ENCODE measurements at regions not wholly inside any gene's neighbourhood (a gene's known extent, or its start where the extent isn't known, plus 50 kb on each side); places are given as distances from the start of the nearest gene placed in this dataset.

DNA sequence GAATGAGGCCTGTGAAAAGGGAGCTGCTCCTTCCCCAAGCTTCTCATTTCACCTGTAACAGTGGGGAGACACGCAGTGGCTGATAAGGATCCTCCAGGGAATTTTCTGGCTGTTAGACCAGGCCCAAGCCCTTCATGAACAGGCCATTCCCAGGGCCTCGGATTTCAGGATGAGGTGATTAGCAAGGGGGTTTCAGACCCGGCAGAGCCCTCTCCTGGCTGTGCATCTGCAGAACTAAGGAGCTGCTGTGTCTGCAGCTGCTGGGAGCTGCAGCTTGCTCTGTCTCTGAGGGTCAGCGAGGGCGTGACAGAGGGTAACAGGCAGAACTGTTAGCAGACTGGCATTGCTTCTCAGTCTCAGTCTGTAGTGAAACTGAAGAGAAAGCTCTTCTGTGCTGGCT, 110.4 kb downstream of the KCNA5 start:
- Histone ChIP-seq H3K27ac (no peak overlapping the region), H3K4me2 (no peak overlapping the region), H4K20me1 (ENCODE audit: insufficient read depth, poor library complexity, severe bottlenecking) (no peaks in the 10 kb centered on the region), H2AFZ (no peak overlapping the region), H3K79me2 (no peaks in the 10 kb centered on the region), H3K9me2 (replicated peaks; ENCODE audit: insufficient read depth) (no peaks in the 10 kb centered on the region), H3K27me3 (peaks cover 3% of the 10 kb centered on the region), H3K36me3 (replicated peaks; ENCODE audit: insufficient read depth, low read depth) (no peaks in the 10 kb centered on the region), H3K9me3 (ENCODE audit: low read depth) (no peaks in the 10 kb centered on the region), H3K4me1 (ENCODE audit: insufficient read depth) (no peaks in the 10 kb centered on the region), H3K4me3 (no peak overlapping the region)
- DNase-seq (ENCODE audit: low spot score), result no peak
- TF ChIP-seq, protein P1, sequence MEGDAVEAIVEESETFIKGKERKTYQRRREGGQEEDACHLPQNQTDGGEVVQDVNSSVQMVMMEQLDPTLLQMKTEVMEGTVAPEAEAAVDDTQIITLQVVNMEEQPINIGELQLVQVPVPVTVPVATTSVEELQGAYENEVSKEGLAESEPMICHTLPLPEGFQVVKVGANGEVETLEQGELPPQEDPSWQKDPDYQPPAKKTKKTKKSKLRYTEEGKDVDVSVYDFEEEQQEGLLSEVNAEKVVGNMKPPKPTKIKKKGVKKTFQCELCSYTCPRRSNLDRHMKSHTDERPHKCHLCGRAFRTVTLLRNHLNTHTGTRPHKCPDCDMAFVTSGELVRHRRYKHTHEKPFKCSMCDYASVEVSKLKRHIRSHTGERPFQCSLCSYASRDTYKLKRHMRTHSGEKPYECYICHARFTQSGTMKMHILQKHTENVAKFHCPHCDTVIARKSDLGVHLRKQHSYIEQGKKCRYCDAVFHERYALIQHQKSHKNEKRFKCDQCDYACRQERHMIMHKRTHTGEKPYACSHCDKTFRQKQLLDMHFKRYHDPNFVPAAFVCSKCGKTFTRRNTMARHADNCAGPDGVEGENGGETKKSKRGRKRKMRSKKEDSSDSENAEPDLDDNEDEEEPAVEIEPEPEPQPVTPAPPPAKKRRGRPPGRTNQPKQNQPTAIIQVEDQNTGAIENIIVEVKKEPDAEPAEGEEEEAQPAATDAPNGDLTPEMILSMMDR (IDR thresholded peaks at IDR 0.05; ENCODE audit: poor library complexity), result no peak
- TF ChIP-seq EZH2 (IDR thresholded peaks at IDR 0.05; ENCODE audit: borderline replicate concordance) (no peak), EZH2phosphoT487 (IDR thresholded peaks at IDR 0.05; ENCODE audit: low read depth, severe bottlenecking, unreplicated experiment) (no peak)
- 59% methylated on average over 5 of the region's 5 CpGs for WGBS (ENCODE audit: low lambda C conversion rate, missing lambda C conversion rate)

- no peaks in the 10 kb centered on the region for H3K79me2 ChIP-seq
- TF ChIP-seq, protein P1 (IDR thresholded peaks at IDR 0.05; ENCODE audit: poor library complexity), result no peak
- TF ChIP-seq EZH2phosphoT487 (IDR thresholded peaks at IDR 0.05; ENCODE audit: low read depth, severe bottlenecking, unreplicated experiment) (no peak), EZH2 (IDR thresholded peaks at IDR 0.05; ENCODE audit: borderline replicate concordance) (no peak)
- no peaks in the 10 kb centered on the region for H3K4me1 ChIP-seq (ENCODE audit: insufficient read depth)
- no peaks in the 10 kb centered on the region for H4K20me1 ChIP-seq (ENCODE audit: insufficient read depth, poor library complexity, severe bottlenecking)
- H3K36me3 ChIP-seq (replicated peaks; ENCODE audit: insufficient read depth, low read depth), result no peaks in the 10 kb centered on the region
- no peak overlapping the region for H2AFZ ChIP-seq
- H3K9me3 ChIP-seq (ENCODE audit: low read depth), result no peaks in the 10 kb centered on the region
- WGBS (ENCODE audit: low lambda C conversion rate, missing lambda C conversion rate), result 90% methylated on average over 9 of the region's 9 CpGs
- H3K4me2 ChIP-seq, result no peak overlapping the region
- peaks cover 3% of the 10 kb centered on the region for H3K27me3 ChIP-seq
- H3K27ac ChIP-seq, result no peak overlapping the region
- H3K4me3 ChIP-seq, result no peak overlapping the region
- no peaks in the 10 kb centered on the region for H3K9me2 ChIP-seq (replicated peaks; ENCODE audit: insufficient read depth)
- DNase-seq (ENCODE audit: low spot score), result no peak
Observed at GRCh38 chr12:5155866-5156265, 112.2 kb downstream of the KCNA5 start.

GRCh38 chr12:5160827-5161226, 117.1 kb downstream of the KCNA5 start:
- Histone ChIP-seq H2AFZ (no peak overlapping the region), H3K4me1 (ENCODE audit: insufficient read depth) (no peaks in the 10 kb centered on the region), H3K9me3 (ENCODE audit: low read depth) (no peaks in the 10 kb centered on the region), H3K79me2 (no peaks in the 10 kb centered on the region), H3K9me2 (replicated peaks; ENCODE audit: insufficient read depth) (no peaks in the 10 kb centered on the region), H3K36me3 (replicated peaks; ENCODE audit: insufficient read depth, low read depth) (no peaks in the 10 kb centered on the region), H4K20me1 (ENCODE audit: insufficient read depth, poor library complexity, severe bottlenecking) (no peaks in the 10 kb centered on the region), H3K4me3 (no peak overlapping the region), H3K27me3 (peaks cover 6% of the 10 kb centered on the region), H3K4me2 (no peak overlapping the region), H3K27ac (no peak overlapping the region)
- no peak for DNase-seq (ENCODE audit: low spot score)
- WGBS (ENCODE audit: low lambda C conversion rate, missing lambda C conversion rate), result 90% methylated on average over 1 of the region's 1 CpG
- TF ChIP-seq, protein P1 (IDR thresholded peaks at IDR 0.05; ENCODE audit: poor library complexity), result no peak
- TF ChIP-seq EZH2phosphoT487 (IDR thresholded peaks at IDR 0.05; ENCODE audit: low read depth, severe bottlenecking, unreplicated experiment) (no peak), EZH2 (IDR thresholded peaks at IDR 0.05; ENCODE audit: borderline replicate concordance) (no peak)

- Histone ChIP-seq H3K9me2 (replicated peaks; ENCODE audit: insufficient read depth) (no peaks in the 10 kb centered on the region), H4K20me1 (ENCODE audit: insufficient read depth, poor library complexity, severe bottlenecking) (no peaks in the 10 kb centered on the region), H3K4me2 (no peak overlapping the region), H3K36me3 (replicated peaks; ENCODE audit: insufficient read depth, low read depth) (no peaks in the 10 kb centered on the region), H3K27ac (no peak overlapping the region), H2AFZ (no peak overlapping the region), H3K9me3 (ENCODE audit: low read depth) (no peaks in the 10 kb centered on the region), H3K4me1 (ENCODE audit: insufficient read depth) (no peaks in the 10 kb centered on the region), H3K27me3 (peaks cover 6% of the 10 kb centered on the region), H3K79me2 (no peaks in the 10 kb centered on the region), H3K4me3 (no peak overlapping the region)
- 89% methylated on average over 3 of the region's 3 CpGs for WGBS (ENCODE audit: low lambda C conversion rate, missing lambda C conversion rate)
- DNase-seq (ENCODE audit: low spot score), result no peak
- TF ChIP-seq, protein P1 (IDR thresholded peaks at IDR 0.05; ENCODE audit: poor library complexity), result no peak
- no peak for TF ChIP-seq EZH2 (IDR thresholded peaks at IDR 0.05; ENCODE audit: borderline replicate concordance)
- no peak for TF ChIP-seq EZH2phosphoT487 (IDR thresholded peaks at IDR 0.05; ENCODE audit: low read depth, severe bottlenecking, unreplicated experiment)
Observed at GRCh38 chr12:5163661-5164060, 120.0 kb downstream of the KCNA5 start.
